ENCODE measurements at regions not wholly inside any gene's neighbourhood (a gene's known extent, or its start where the extent isn't known, plus 50 kb on each side); places are given as distances from the start of the nearest gene placed in this dataset.

GRCh38 chr13:89628567-89628966 is 1718.9 kb upstream of the MIR17HG start:
- ATAC-seq, result no peak

GRCh38 chr13:89650226-89650625 is 1697.3 kb upstream of the MIR17HG start:
- FAIRE-seq, result no peak
- Histone ChIP-seq H3K4me3 (no peak overlapping the region), H3K36me3 (no peaks in the 10 kb centered on the region), H3K9me3 (no peaks in the 10 kb centered on the region), H3K4me1 (no peaks in the 10 kb centered on the region), H3K27me3 (no peaks in the 10 kb centered on the region), H3K27ac (no peak overlapping the region)
- DNase-seq, result no peak
- no peak for ATAC-seq
- 68 to 86% methylated on average over 7 of the region's 7 CpGs for WGBS, 2 donors
- intact Hi-C loops (cut with DNase I), result no loop called here
- TF ChIP-seq CTCF (IDR thresholded peaks at IDR 0.05), result no peak

More at GRCh38 chr13:89628567-89628966, 1718.9 kb upstream of the MIR17HG start:
- WGBS, 2 donors, result 66 to 69% methylated on average over 5 of the region's 5 CpGs
- no peak for TF ChIP-seq CTCF (IDR thresholded peaks at IDR 0.05)
- intact Hi-C loops (cut with DNase I), result no loop called here
- Histone ChIP-seq H3K9me3 (no peaks in the 10 kb centered on the region), H3K27ac (no peak overlapping the region), H3K36me3 (no peaks in the 10 kb centered on the region), H3K4me3 (no peak overlapping the region), H3K27me3 (no peaks in the 10 kb centered on the region), H3K4me1 (no peaks in the 10 kb centered on the region)
- no peak for FAIRE-seq
- DNase-seq, result no peak

- no peaks in the 10 kb centered on the region for H3K36me3 ChIP-seq
- H3K4me1 ChIP-seq, result no peaks in the 10 kb centered on the region
- H3K27me3 ChIP-seq, result no peaks in the 10 kb centered on the region
- H3K9me3 ChIP-seq, result no peaks in the 10 kb centered on the region
- FAIRE-seq (no peak), DNase-seq (no peak), ATAC-seq (no peak)
- no peak for TF ChIP-seq CTCF (IDR thresholded peaks at IDR 0.05)
- no peak overlapping the region for H3K27ac ChIP-seq
- intact Hi-C loops (cut with DNase I), result no loop called here
- H3K4me3 ChIP-seq, result no peak overlapping the region
Measured at GRCh38 chr13:89660752-89661151, 1686.7 kb upstream of the MIR17HG start.

GRCh38 chr13:89673789-89674311 is 1673.6 kb upstream of the MIR17HG start:
- ATAC-seq, result no peak
- TF ChIP-seq CTCF (IDR thresholded peaks at IDR 0.05), result no peak
- FAIRE-seq, result no peak
- Histone ChIP-seq H3K27ac (no peak overlapping the region), H3K36me3 (no peaks in the 10 kb centered on the region), H3K9me3 (no peaks in the 10 kb centered on the region), H3K27me3 (no peaks in the 10 kb centered on the region), H3K4me3 (no peak overlapping the region), H3K4me1 (no peaks in the 10 kb centered on the region)
- intact Hi-C loops (cut with DNase I), result no loop called here
- no peak for DNase-seq
- 49 to 67% methylated on average over 3 of the region's 3 CpGs for WGBS, 2 donors

- TF ChIP-seq CTCF (IDR thresholded peaks at IDR 0.05), result no peak
- Histone ChIP-seq H3K9me3 (no peaks in the 10 kb centered on the region), H3K36me3 (no peaks in the 10 kb centered on the region), H3K27me3 (no peaks in the 10 kb centered on the region), H3K4me3 (no peak overlapping the region), H3K4me1 (no peaks in the 10 kb centered on the region), H3K27ac (no peak overlapping the region)
- 74 to 87% methylated on average over 2 of the region's 2 CpGs for WGBS, 2 donors
- DNase-seq, result no peak
- FAIRE-seq, result no peak
- intact Hi-C loops (cut with DNase I), result no loop called here
- ATAC-seq, result no peak
Measured at GRCh38 chr13:89678466-89679121, 1668.9 kb upstream of the MIR17HG start.
